ENCODE measurements at regions not wholly inside any gene's neighbourhood (a gene's known extent, or its start where the extent isn't known, plus 50 kb on each side); places are given as distances from the start of the nearest gene placed in this dataset.

- Histone ChIP-seq H3K27ac (replicated peaks; ENCODE audit: low read length) (no peak overlapping the region), H3K18ac (ENCODE audit: low read length) (no peak overlapping the region), H2BK120ac (ENCODE audit: low read depth, low read length) (no peak overlapping the region), H2BK15ac (ENCODE audit: low read length) (no peak overlapping the region), H2BK5ac (ENCODE audit: low read length) (no peak overlapping the region), H4K91ac (ENCODE audit: low read depth, low read length, poor library complexity) (no peak overlapping the region), H3K9me3 (replicated peaks in 1 of 2; ENCODE audit: control insufficient read depth in 2 of 2, insufficient read depth in 1 of 2, low read depth in 1 of 2, low read length in 2 of 2) (peaks cover 0 to under 1% of the 10 kb centered on the region in 2 donors), H3K4me1 (ENCODE audit: control insufficient read depth in 2 of 2, insufficient read depth in 1 of 2, low read depth in 1 of 2, low read length in 2 of 2) (no peaks in the 10 kb centered on the region), H2AFZ (ENCODE audit: low read length) (no peak overlapping the region), H3K4me3 (ENCODE audit: low read length in 2 of 2) (no peak overlapping the region), H3K79me1 (ENCODE audit: low read depth, low read length) (no peaks in the 10 kb centered on the region), H3K36me3 (replicated peaks in 1 of 2; ENCODE audit: control insufficient read depth in 2 of 2, insufficient read depth in 2 of 2, low read length in 2 of 2) (no peaks in the 10 kb centered on the region), H3K14ac (ENCODE audit: low read length) (no peak overlapping the region), H2BK12ac (ENCODE audit: low read length) (no peak overlapping the region), H2AK5ac (ENCODE audit: low read depth, low read length) (no peak overlapping the region), H3K27me3 (ENCODE audit: control insufficient read depth in 3 of 3, insufficient read depth in 3 of 3, low read depth in 1 of 3, low read length in 3 of 3) (peaks cover 0 to 2% (median 0%) of the 10 kb centered on the region in 3 experiments), H3K9ac (ENCODE audit: low read depth, low read length, poor library complexity) (no peak overlapping the region), H3K4ac (ENCODE audit: low read length) (no peak overlapping the region), H4K8ac (ENCODE audit: low read depth, low read length) (no peak overlapping the region), H3K23ac (ENCODE audit: low read depth, low read length, poor library complexity) (no peak overlapping the region), H3K4me2 (ENCODE audit: insufficient read depth, low read length, poor library complexity, severe bottlenecking) (no peak overlapping the region)
- WGBS, 2 donors (ENCODE audit: extremely low coverage in 2 of 2, insufficient read length in 2 of 2, insufficient replicate concordance in 1 of 2), result no CpG with 5 or more reads among the region's 2 CpGs
- DNase-seq (ENCODE audit: low spot score), result no peak
These were observed 743.6 kb downstream of the RNF144A start for GRCh38 chr2:7660816-7661215.

DNA sequence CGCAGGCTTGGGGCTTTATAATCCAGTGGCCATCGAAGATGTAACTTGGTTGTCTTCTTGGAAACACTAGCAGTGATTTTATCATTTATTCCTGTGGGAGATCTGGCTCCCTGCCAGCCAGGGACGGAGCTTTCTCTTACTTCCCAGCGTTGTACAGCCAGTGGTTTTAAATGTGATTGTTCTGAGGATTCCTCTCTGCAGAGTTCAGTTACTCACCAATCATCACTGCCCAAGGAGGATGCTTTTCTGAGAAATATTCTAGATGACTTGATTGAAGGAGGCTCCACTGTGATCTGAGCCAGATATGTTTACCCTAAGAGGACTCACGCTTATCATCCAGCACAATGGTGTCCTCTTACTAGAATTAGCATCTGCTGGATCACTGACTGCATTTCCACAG lies 744.3 kb downstream of the RNF144A start:
- Histone ChIP-seq H4K91ac (ENCODE audit: low read depth, low read length, poor library complexity) (no peak overlapping the region), H3K4me3 (ENCODE audit: low read length in 2 of 2) (no peak overlapping the region), H3K27ac (replicated peaks; ENCODE audit: low read length) (no peak overlapping the region), H3K23ac (ENCODE audit: low read depth, low read length, poor library complexity) (no peak overlapping the region), H3K27me3 (ENCODE audit: control insufficient read depth in 3 of 3, insufficient read depth in 3 of 3, low read depth in 1 of 3, low read length in 3 of 3) (peaks cover 0 to 2% (median 0%) of the 10 kb centered on the region in 3 experiments), H2BK12ac (ENCODE audit: low read length) (no peak overlapping the region), H3K36me3 (replicated peaks in 1 of 2; ENCODE audit: control insufficient read depth in 2 of 2, insufficient read depth in 2 of 2, low read length in 2 of 2) (no peaks in the 10 kb centered on the region), H2BK120ac (ENCODE audit: low read depth, low read length) (no peak overlapping the region), H3K14ac (ENCODE audit: low read length) (no peak overlapping the region), H3K18ac (ENCODE audit: low read length) (no peak overlapping the region), H2BK15ac (ENCODE audit: low read length) (no peak overlapping the region), H3K9ac (ENCODE audit: low read depth, low read length, poor library complexity) (no peak overlapping the region), H3K4ac (ENCODE audit: low read length) (no peak overlapping the region), H3K79me1 (ENCODE audit: low read depth, low read length) (no peaks in the 10 kb centered on the region), H3K4me2 (ENCODE audit: insufficient read depth, low read length, poor library complexity, severe bottlenecking) (no peak overlapping the region), H2BK5ac (ENCODE audit: low read length) (no peak overlapping the region), H4K8ac (ENCODE audit: low read depth, low read length) (no peak overlapping the region), H3K9me3 (replicated peaks in 1 of 2; ENCODE audit: control insufficient read depth in 2 of 2, insufficient read depth in 1 of 2, low read depth in 1 of 2, low read length in 2 of 2) (peaks cover 0 to 2% of the 10 kb centered on the region in 2 donors), H3K4me1 (ENCODE audit: control insufficient read depth in 2 of 2, insufficient read depth in 1 of 2, low read depth in 1 of 2, low read length in 2 of 2) (no peaks in the 10 kb centered on the region), H2AFZ (ENCODE audit: low read length) (no peak overlapping the region), H2AK5ac (ENCODE audit: low read depth, low read length) (no peak overlapping the region)
- no peak for DNase-seq (ENCODE audit: low spot score)
- no CpG with 5 or more reads among the region's 5 CpGs for WGBS, 2 donors (ENCODE audit: extremely low coverage in 2 of 2, insufficient read length in 2 of 2, insufficient replicate concordance in 1 of 2)

DNA sequence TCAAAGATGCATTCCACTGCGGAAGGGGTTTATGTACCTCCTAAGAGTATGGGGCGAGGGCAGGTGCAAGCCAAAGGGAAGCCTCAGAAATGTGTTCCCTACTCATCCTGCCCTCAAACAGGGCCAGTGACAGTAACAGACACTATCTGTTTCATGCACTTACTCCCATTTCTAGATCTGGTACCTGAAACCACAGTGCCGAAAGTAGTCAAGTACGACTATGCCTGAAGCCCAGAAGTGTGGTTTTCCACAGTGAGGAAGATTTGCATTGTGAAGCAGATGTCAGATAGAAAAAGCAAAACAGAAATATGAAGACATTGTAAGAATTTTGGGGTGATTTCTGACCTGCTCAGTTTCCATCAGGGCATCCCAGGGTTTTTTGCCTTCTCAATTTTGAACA lies 748.7 kb downstream of the RNF144A start:
- no CpG with 5 or more reads among the region's 4 CpGs for whole genome bisulfite sequencing, 2 donors (ENCODE audit: extremely low coverage in 2 of 2, insufficient read length in 2 of 2, insufficient replicate concordance in 1 of 2)
- Histone ChIP-seq H2BK120ac (ENCODE audit: low read depth, low read length) (no peak overlapping the region), H3K27ac (replicated peaks; ENCODE audit: low read length) (no peak overlapping the region), H2AK5ac (ENCODE audit: low read depth, low read length) (peak overlapping the region; percentile 41), H2BK12ac (ENCODE audit: low read length) (no peak overlapping the region), H2BK5ac (ENCODE audit: low read length) (no peak overlapping the region), H3K4me1 (ENCODE audit: control insufficient read depth in 2 of 2, insufficient read depth in 1 of 2, low read depth in 1 of 2, low read length in 2 of 2) (no peaks in the 10 kb centered on the region), H4K91ac (ENCODE audit: low read depth, low read length, poor library complexity) (no peak overlapping the region), H3K79me1 (ENCODE audit: low read depth, low read length) (no peaks in the 10 kb centered on the region), H3K23ac (ENCODE audit: low read depth, low read length, poor library complexity) (no peak overlapping the region), H3K27me3 (ENCODE audit: control insufficient read depth in 3 of 3, insufficient read depth in 3 of 3, low read depth in 1 of 3, low read length in 3 of 3) (peaks cover 0 to 2% (median 0%) of the 10 kb centered on the region in 3 experiments), H3K36me3 (replicated peaks in 1 of 2; ENCODE audit: control insufficient read depth in 2 of 2, insufficient read depth in 2 of 2, low read length in 2 of 2) (no peaks in the 10 kb centered on the region), H3K14ac (ENCODE audit: low read length) (no peak overlapping the region), H2AFZ (ENCODE audit: low read length) (no peak overlapping the region), H3K9ac (ENCODE audit: low read depth, low read length, poor library complexity) (no peak overlapping the region), H4K8ac (ENCODE audit: low read depth, low read length) (no peak overlapping the region), H3K4me3 (ENCODE audit: low read length in 2 of 2) (no peak overlapping the region), H3K9me3 (replicated peaks in 1 of 2; ENCODE audit: control insufficient read depth in 2 of 2, insufficient read depth in 1 of 2, low read depth in 1 of 2, low read length in 2 of 2) (peaks cover 0 to 2% of the 10 kb centered on the region in 2 donors), H3K18ac (ENCODE audit: low read length) (no peak overlapping the region), H3K4me2 (ENCODE audit: insufficient read depth, low read length, poor library complexity, severe bottlenecking) (no peak overlapping the region), H3K4ac (ENCODE audit: low read length) (no peak overlapping the region), H2BK15ac (ENCODE audit: low read length) (no peak overlapping the region)
- DNase-seq (ENCODE audit: low spot score), result no peak

DNA sequence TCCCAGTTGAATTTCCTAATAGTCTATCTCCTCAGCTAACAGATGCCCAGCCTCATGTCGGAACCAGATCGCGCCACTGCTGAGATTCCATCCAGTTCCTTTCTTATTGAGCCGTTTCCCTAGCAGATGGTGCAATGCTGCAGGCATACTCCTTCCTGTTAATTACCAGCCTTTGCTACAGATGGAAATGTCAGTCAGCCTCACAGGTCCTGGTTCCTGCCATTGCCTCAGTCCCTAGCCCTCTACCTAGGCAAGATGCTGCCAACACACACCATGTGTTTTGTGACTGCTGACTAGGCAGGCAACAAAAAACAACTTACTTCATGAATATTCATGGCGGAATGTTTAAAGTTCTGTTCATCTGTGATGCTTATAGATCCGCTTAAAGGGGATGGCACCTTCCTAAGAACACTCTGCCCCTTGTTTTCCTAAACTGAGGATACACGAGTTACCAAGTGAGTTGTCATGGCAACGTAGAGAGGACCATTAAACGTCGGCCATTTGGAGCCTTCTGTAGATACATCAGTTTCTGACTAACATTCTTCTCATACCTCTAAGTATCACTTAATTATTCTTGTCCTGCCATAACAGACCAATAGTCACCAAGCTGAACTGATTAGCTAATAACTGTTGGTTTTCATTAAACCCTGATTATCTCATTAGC lies 749.5 kb downstream of the RNF144A start:
- no peak overlapping the region for H3K23ac ChIP-seq (ENCODE audit: low read depth, low read length, poor library complexity)
- H3K4me1 ChIP-seq (ENCODE audit: control insufficient read depth in 2 of 2, insufficient read depth in 1 of 2, low read depth in 1 of 2, low read length in 2 of 2), result no peaks in the 10 kb centered on the region
- no peak overlapping the region for H2AFZ ChIP-seq (ENCODE audit: low read length)

More for the DNA sequence above, 749.5 kb downstream of the RNF144A start:
- H3K18ac ChIP-seq (ENCODE audit: low read length), result no peak overlapping the region
- H2AK5ac ChIP-seq (ENCODE audit: low read depth, low read length), result no peak overlapping the region
- H3K79me1 ChIP-seq (ENCODE audit: low read depth, low read length), result no peaks in the 10 kb centered on the region
- no peak overlapping the region for H2BK12ac ChIP-seq (ENCODE audit: low read length)
- H3K4me3 ChIP-seq (ENCODE audit: low read length in 2 of 2), result peak overlapping the region in 1 of 2 donors; percentile 38
- H3K4ac ChIP-seq (ENCODE audit: low read length), result no peak overlapping the region
- H3K36me3 ChIP-seq (replicated peaks in 1 of 2; ENCODE audit: control insufficient read depth in 2 of 2, insufficient read depth in 2 of 2, low read length in 2 of 2), result no peaks in the 10 kb centered on the region
- H4K8ac ChIP-seq (ENCODE audit: low read depth, low read length), result no peak overlapping the region
- H3K27me3 ChIP-seq (ENCODE audit: control insufficient read depth in 3 of 3, insufficient read depth in 3 of 3, low read depth in 1 of 3, low read length in 3 of 3), result peaks cover 0 to 2% (median 0%) of the 10 kb centered on the region in 3 experiments
- no peak overlapping the region for H2BK120ac ChIP-seq (ENCODE audit: low read depth, low read length)
- no peak overlapping the region for H3K4me2 ChIP-seq (ENCODE audit: insufficient read depth, low read length, poor library complexity, severe bottlenecking)
- H2BK5ac ChIP-seq (ENCODE audit: low read length), result no peak overlapping the region
- H3K9ac ChIP-seq (ENCODE audit: low read depth, low read length, poor library complexity), result no peak overlapping the region
- WGBS, 2 donors (ENCODE audit: extremely low coverage in 2 of 2, insufficient read length in 2 of 2, insufficient replicate concordance in 1 of 2), result no CpG with 5 or more reads among the region's 10 CpGs
- no peak overlapping the region for H3K14ac ChIP-seq (ENCODE audit: low read length)
- H3K9me3 ChIP-seq (replicated peaks in 1 of 2; ENCODE audit: control insufficient read depth in 2 of 2, insufficient read depth in 1 of 2, low read depth in 1 of 2, low read length in 2 of 2), result peaks cover 0 to 2% of the 10 kb centered on the region in 2 donors
- no peak overlapping the region for H3K27ac ChIP-seq (replicated peaks; ENCODE audit: low read length)
- H2BK15ac ChIP-seq (ENCODE audit: low read length), result no peak overlapping the region
- no peak overlapping the region for H4K91ac ChIP-seq (ENCODE audit: low read depth, low read length, poor library complexity)
- no peak for DNase-seq (ENCODE audit: low spot score)

Measured in neuronal stem cell (in vitro differentiated cells).